ENCODE measurements at regions not wholly inside any gene's neighbourhood (a gene's known extent, or its start where the extent isn't known, plus 50 kb on each side); places are given as distances from the start of the nearest gene placed in this dataset.
A peak's percentile ranks its signal among the peaks of the same experiment; 100 is the strongest.

DNA sequence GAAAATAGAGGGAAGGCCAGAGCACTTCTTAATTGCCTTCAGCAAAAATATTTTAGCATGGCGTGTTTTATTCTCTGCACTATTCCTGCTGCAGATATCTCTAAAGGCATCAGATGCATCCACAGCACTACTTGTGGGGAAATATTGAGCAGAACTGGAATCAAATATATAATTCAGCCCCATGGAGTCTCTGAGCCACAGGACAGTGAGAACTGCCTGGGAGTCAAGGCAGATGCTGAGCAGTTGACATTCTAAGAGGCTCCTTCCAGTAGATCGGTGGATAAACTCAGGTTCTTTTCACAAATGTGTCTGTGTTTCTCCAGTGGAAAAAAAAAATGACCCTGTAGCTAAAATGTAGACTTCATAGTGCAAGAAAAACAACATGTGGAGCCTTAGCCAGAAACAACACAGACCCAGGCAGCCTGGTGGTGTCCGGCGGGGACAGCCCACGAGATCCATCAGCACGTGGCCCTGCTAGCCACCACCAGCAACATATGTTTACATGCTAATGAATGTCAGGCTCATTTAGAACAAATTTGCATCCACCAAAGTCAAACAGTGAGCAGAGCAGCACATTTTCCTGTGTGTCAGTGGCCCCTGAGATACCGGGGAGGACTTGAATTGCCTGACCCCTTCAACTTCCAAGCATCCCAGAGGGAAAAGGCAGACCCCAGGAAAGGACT, 123.3 kb upstream of the PFKP start:
- intact Hi-C loops (cut with micrococcal nuclease) = no loop called here
- Histone ChIP-seq H3K27me3 (ENCODE audit: low read length) (peaks cover 12% of the 10 kb centered on the region; the same call in 1 of the 2 replicates), H3K27ac (ENCODE audit: low read length) (no peak overlapping the region), H3K36me3 (ENCODE audit: low read depth, low read length) (no peaks in the 10 kb centered on the region), H3K9me3 (ENCODE audit: low read length) (no peaks in the 10 kb centered on the region), H3K4me2 (ENCODE audit: low read length) (no peak overlapping the region), H3K9ac (ENCODE audit: low read length) (no peak overlapping the region), H2AFZ (ENCODE audit: low read length) (no peak overlapping the region), H3F3A (ENCODE audit: low read length, unreplicated experiment) (no peaks in the 10 kb centered on the region), H3K4me1 (ENCODE audit: insufficient read depth, low read length) (no peaks in the 10 kb centered on the region), H4K20me1 (ENCODE audit: low read length) (no peaks in the 10 kb centered on the region), H3K4me3 (ENCODE audit: low read length) (no peak overlapping the region), H3K9me2 (replicated peaks; ENCODE audit: low read length) (no peaks in the 10 kb centered on the region), H3K79me2 (ENCODE audit: low read length) (no peaks in the 10 kb centered on the region)
- no peak for DNase-seq
- no TSS peak for BruUV-seq (replicated peaks)
- CTCF ChIA-PET = no interaction called here
- POLR2A ChIA-PET (ENCODE audit: unreplicated experiment) = no interaction called here
- no peak for ATAC-seq
- no peak for TF ChIP-seq CTCF (conservative IDR thresholded peaks at IDR 0.05; ENCODE audit: low read depth, low read length)
- no peak for TF ChIP-seq EZH2phosphoT487 (IDR thresholded peaks at IDR 0.05; ENCODE audit: borderline replicate concordance, low read length)
- TF ChIP-seq EZH2 (IDR thresholded peaks at IDR 0.05; ENCODE audit: low read length, unreplicated experiment) = no peak

- no peak overlapping the region for H3K9ac ChIP-seq (ENCODE audit: low read length)
- H3K9me3 ChIP-seq (ENCODE audit: low read length) = no peaks in the 10 kb centered on the region
- peaks cover 8% of the 10 kb centered on the region; the same call in 1 of the 2 replicates for H3K27me3 ChIP-seq (ENCODE audit: low read length)
- ChIA-PET CTCF (no interaction called here), POLR2A (ENCODE audit: unreplicated experiment) (no interaction called here)
- BruUV-seq (replicated peaks) = no TSS peak
- no peak overlapping the region for H3K4me2 ChIP-seq (ENCODE audit: low read length)
- intact Hi-C loops (cut with micrococcal nuclease) = no loop called here
- H3K4me1 ChIP-seq (ENCODE audit: insufficient read depth, low read length) = no peaks in the 10 kb centered on the region
- DNase-seq = no peak
- no peaks in the 10 kb centered on the region for H3K36me3 ChIP-seq (ENCODE audit: low read depth, low read length)
- no peak for ATAC-seq
- H2AFZ ChIP-seq (ENCODE audit: low read length) = no peak overlapping the region
- H3K79me2 ChIP-seq (ENCODE audit: low read length) = no peaks in the 10 kb centered on the region
- no peak overlapping the region for H3K4me3 ChIP-seq (ENCODE audit: low read length)
- H3K27ac ChIP-seq (ENCODE audit: low read length) = no peak overlapping the region
- H3F3A ChIP-seq (ENCODE audit: low read length, unreplicated experiment) = no peaks in the 10 kb centered on the region
- no peak for TF ChIP-seq EZH2phosphoT487 (IDR thresholded peaks at IDR 0.05; ENCODE audit: borderline replicate concordance, low read length)
- TF ChIP-seq CTCF (conservative IDR thresholded peaks at IDR 0.05; ENCODE audit: low read depth, low read length) = no peak
- no peak for TF ChIP-seq EZH2 (IDR thresholded peaks at IDR 0.05; ENCODE audit: low read length, unreplicated experiment)
- H4K20me1 ChIP-seq (ENCODE audit: low read length) = no peaks in the 10 kb centered on the region
- H3K9me2 ChIP-seq (replicated peaks; ENCODE audit: low read length) = no peaks in the 10 kb centered on the region
Observed at GRCh38 chr10:2942938-2943337, 124.4 kb upstream of the PFKP start.

GRCh38 chr10:2938869-2939268, 128.5 kb upstream of the PFKP start:
- ChIA-PET CTCF (no interaction called here), POLR2A (ENCODE audit: unreplicated experiment) (no interaction called here)
- no peak overlapping the region for H3K27ac ChIP-seq (ENCODE audit: low read length)
- no TSS peak for BruUV-seq (replicated peaks)
- H3K9me2 ChIP-seq (replicated peaks; ENCODE audit: low read length) = no peaks in the 10 kb centered on the region
- H3K79me2 ChIP-seq (ENCODE audit: low read length) = no peaks in the 10 kb centered on the region
- H3K9ac ChIP-seq (ENCODE audit: low read length) = no peak overlapping the region
- no peak overlapping the region for H3K4me3 ChIP-seq (ENCODE audit: low read length)
- intact Hi-C loops (cut with micrococcal nuclease) = loop anchor here (1.0 kb wide), 2 partner anchors 39 to 104 kb away; no protein-coding TSS in a partner anchor
- H3F3A ChIP-seq (ENCODE audit: low read length, unreplicated experiment) = no peaks in the 10 kb centered on the region
- peak; percentile 42; the same call in 1 of the 2 replicates for ATAC-seq
- no peaks in the 10 kb centered on the region for H3K4me1 ChIP-seq (ENCODE audit: insufficient read depth, low read length)
- H2AFZ ChIP-seq (ENCODE audit: low read length) = no peak overlapping the region
- H3K27me3 ChIP-seq (ENCODE audit: low read length) = peaks cover 22% of the 10 kb centered on the region
- H3K9me3 ChIP-seq (ENCODE audit: low read length) = no peaks in the 10 kb centered on the region
- H3K4me2 ChIP-seq (ENCODE audit: low read length) = no peak overlapping the region
- no peaks in the 10 kb centered on the region for H3K36me3 ChIP-seq (ENCODE audit: low read depth, low read length)
- peak; percentile 25 for DNase-seq
- H4K20me1 ChIP-seq (ENCODE audit: low read length) = no peaks in the 10 kb centered on the region
- TF ChIP-seq EZH2phosphoT487 (IDR thresholded peaks at IDR 0.05; ENCODE audit: borderline replicate concordance, low read length) (no peak), EZH2 (IDR thresholded peaks at IDR 0.05; ENCODE audit: low read length, unreplicated experiment) (no peak), CTCF (conservative IDR thresholded peaks at IDR 0.05; ENCODE audit: low read depth, low read length) (peak; percentile 42; the same call in 1 of the 2 replicates)

Measured in PC-3 (cell line).